ENCODE measurements at regions not wholly inside any gene's neighbourhood (a gene's known extent, or its start where the extent isn't known, plus 50 kb on each side); places are given as distances from the start of the nearest gene placed in this dataset.

DNA sequence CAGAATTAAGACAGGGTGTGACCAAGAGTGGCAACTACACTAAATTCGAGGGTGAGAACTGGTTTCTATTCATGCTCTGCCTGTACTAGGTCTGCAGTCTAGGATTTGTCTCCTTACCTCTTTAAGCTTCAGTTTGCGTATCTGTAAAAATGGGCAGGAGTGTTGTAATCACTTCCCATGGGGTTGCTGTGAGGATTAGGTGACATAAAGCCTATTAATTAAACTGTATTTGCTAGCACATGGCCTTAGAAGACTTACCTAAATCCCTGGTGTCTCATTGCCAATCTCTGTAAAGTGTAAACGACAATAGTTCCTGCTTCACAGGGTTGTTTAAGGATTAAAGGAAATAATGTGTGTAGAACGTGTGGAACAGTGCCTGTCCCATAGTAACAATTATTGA is 193.6 kb downstream of the DRD1 start:
- TF ChIP-seq, protein P1, sequence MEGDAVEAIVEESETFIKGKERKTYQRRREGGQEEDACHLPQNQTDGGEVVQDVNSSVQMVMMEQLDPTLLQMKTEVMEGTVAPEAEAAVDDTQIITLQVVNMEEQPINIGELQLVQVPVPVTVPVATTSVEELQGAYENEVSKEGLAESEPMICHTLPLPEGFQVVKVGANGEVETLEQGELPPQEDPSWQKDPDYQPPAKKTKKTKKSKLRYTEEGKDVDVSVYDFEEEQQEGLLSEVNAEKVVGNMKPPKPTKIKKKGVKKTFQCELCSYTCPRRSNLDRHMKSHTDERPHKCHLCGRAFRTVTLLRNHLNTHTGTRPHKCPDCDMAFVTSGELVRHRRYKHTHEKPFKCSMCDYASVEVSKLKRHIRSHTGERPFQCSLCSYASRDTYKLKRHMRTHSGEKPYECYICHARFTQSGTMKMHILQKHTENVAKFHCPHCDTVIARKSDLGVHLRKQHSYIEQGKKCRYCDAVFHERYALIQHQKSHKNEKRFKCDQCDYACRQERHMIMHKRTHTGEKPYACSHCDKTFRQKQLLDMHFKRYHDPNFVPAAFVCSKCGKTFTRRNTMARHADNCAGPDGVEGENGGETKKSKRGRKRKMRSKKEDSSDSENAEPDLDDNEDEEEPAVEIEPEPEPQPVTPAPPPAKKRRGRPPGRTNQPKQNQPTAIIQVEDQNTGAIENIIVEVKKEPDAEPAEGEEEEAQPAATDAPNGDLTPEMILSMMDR (IDR thresholded peaks at IDR 0.05): no peak
- no peak for TF ChIP-seq POLR2A (IDR thresholded peaks at IDR 0.05)

Measured in esophagus squamous epithelium (tissue), 4 donors.